Limb (tissue), 2 donors: ENCODE measurements at regions not wholly inside any gene's neighbourhood (a gene's known extent, or its start where the extent isn't known, plus 50 kb on each side); places are given as distances from the start of the nearest gene placed in this dataset.
"Not testable (repeated sequence)": the region's sequence is repeated elsewhere in the genome, so short reads cannot be mapped to it uniquely, and the experiment has no call there.

Experiments
- DNase-seq, 2 donors: peaks; one replicate each; pipeline ENCODE4 v3.0.0-alpha.2; 2016; ENCODE audit errors: extremely low spot score in 2 of 2

DNA sequence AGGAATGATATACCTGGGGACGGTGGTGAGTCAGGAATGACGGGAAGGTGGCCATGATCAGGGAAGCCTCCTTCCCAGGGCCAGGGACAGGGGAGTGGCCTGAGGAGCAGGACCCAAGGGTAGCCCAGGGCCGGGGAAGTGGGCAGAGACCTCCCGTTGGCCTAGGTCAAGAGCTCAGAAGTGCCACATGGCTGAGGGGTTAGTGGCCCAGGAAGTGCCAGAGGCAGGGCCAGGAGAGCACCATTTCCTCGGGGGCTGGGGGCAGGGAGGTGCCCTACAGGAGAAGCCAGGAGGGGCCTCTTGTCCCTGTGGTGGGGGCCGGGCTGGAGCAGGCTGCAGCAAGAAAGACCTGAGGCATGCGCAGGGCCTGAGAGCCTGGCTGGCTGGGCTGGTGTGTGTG is 152.3 kb upstream of the ZSWIM2 start:
- DNase-seq = no peak

GRCh38 chr2:186995092-186995491 is 146.1 kb upstream of the ZSWIM2 start:
- DNase-seq = peak in 1 of 2 donors; percentile 21

GRCh38 chr2:186992597-186992996 is 143.6 kb upstream of the ZSWIM2 start:
- no peak for DNase-seq

DNA sequence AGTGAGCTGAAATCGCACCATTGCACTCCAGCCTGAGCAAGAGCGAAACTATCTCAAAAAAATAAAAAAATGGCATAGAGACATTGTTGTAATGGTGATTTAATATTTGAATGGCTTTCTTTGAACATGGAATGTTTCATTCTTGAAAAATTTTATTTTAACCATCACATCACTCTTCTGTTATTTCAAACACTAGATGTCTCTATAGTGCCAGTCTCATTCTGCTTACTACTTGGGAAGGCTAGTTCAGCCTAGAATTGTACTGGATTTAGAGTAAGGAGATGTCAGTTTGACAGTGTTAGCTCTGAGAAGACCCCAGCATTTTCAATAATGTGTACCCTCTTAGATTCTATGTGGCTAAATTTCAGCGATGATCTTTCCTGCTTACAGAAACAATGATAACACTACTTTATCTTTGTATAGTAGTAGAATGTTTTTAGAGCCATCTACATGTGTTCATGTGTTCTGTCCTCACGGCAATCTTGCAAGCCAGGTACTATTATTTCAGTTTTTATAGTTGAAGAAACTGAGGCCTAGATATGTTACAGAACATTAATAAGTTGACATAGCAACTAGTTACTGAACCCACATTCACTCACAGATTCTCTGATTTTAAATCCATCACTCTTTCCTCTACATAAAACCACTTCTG is 142.9 kb upstream of the ZSWIM2 start:
- peak in 1 of 2 donors; percentile 37 for DNase-seq

GRCh38 chr2:186984966-186985365 is 136.0 kb upstream of the ZSWIM2 start:
- no peak for DNase-seq

GRCh38 chr2:186984481-186984880 is 135.5 kb upstream of the ZSWIM2 start:
- DNase-seq = no peak

- no peak for DNase-seq
Observed at GRCh38 chr2:186980787-186981550, 132.0 kb upstream of the ZSWIM2 start.

DNA sequence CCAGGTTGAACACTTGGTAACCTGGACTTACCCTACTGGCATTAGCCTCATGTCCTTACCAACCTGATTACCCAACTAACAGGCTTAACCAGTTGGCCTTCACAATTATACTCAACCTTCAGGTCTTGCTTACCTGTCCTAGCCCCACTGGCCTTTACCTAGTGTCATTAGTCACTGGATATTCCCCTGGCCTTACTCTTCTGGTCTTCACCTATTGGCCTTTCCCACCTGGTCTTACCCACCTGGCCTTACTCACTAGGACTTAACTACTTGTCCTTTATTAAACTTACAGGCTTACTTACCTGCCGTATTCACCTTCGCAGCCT is 131.1 kb upstream of the ZSWIM2 start:
- no peak for DNase-seq

DNA sequence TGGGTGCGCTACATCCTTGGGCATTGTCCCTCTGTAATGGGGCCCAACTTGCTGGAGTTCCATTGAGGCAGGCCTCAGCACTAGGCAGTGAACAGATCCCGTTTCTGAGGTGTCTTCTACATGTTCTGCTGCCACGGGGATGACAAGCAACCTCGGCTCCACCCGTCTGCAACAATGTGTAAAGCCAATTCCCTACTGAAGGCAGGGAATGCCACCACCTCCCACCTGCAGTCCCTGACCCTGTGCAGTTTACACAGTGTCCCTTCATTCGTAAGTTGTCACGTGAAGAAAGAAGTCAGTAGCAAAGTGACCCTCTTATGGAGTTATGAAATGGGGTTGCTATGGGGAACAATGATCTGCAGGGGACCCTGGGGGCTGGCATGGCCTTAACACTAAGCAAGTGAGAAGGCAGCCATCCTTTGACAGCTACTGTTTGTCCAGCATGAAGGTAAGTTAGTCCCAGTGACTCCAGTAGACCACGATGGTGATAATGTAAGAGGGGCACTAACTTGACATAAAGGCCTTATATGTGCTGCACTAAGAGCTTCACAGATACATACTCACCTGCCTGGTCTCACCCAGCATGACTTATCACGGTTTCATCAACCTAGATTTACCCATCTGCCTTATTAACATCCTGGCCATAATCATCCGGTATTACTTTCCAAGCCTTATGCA is 130.6 kb upstream of the ZSWIM2 start:
- no peak for DNase-seq

DNA sequence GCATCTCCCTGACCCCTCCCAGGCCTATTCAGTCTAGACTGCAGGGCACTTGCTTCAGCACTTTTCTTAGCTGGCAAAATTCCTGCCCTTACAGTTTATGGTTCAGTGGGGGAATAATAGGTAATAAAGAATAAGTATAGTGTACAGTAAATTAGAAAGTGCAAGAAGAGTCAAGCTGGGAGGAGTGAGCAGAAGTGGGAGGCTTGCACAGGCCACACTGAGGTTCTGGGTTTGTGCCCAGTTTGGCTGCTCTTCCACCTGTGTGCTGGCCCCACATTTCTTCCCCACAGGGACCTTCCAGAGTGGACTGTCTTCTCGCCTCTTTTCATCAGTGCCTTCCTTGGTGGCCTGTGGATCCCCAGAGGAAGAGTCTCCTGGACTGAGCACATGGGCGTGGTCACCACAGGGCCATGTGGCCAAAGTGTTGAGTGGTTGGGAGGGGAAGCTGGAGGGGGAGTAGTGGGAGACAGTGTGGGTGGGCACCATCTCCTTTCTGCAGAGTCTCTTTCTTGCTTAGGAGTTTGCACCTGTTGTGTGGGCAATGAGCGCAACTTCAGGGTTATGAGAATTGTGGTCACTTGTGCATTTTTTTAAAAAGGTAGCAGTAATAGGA is 128.6 kb upstream of the ZSWIM2 start:
- no peak for DNase-seq

GRCh38 chr2:186976329-186976728 is 127.4 kb upstream of the ZSWIM2 start:
- no peak for DNase-seq

DNA sequence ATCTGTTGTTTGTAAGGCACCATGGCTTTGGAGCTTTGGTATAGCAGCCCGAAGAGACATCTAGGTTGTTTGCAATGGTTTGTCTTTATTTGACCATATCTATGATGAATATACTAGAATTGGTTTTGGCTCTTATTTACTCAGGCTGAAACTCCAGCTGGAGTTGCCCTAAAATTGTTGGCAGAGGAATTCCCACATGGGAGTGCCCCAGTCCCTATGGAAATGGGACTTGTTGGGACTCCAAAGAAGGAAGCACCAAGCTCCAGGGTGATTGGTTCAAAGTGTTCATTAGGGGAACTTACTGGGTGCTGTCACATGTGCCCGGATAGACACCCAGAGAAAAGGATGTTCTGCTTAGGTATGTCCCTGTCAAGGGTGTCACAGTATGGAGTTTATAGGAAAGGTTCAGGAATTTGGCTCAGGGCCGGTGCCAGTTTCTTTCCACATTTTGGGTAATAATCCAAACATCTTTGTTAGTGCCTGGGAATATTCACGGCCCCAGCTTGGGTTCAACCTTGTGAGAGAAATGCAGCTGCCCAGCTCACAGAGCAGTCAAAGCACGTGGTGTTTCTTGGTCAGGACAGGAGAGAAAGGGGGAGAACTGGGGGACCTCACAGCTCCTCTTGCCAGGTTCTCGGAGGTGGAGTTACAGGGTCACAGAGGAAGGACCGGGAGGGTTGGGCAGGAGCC is 123.5 kb upstream of the ZSWIM2 start:
- DNase-seq = no peak

DNA sequence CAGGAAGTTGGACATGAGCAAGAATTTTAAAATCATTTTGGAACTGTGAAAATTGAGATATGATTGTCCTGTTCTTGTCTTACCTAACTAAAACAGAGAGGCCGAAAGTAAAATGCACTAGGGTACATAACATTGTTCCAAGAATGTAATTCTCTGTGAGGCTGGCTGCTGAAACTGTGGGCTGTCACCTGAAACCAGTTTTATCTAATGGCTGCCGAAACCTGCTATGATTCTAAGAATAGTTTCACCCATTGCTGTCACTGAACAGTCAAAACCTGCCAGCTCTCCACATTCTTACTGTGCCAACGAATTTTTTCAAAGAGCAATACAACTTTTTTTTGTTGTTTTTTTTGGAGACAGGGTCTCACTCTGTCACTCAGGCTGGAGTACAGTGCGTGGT is 119.3 kb upstream of the ZSWIM2 start:
- DNase-seq = no peak

DNA sequence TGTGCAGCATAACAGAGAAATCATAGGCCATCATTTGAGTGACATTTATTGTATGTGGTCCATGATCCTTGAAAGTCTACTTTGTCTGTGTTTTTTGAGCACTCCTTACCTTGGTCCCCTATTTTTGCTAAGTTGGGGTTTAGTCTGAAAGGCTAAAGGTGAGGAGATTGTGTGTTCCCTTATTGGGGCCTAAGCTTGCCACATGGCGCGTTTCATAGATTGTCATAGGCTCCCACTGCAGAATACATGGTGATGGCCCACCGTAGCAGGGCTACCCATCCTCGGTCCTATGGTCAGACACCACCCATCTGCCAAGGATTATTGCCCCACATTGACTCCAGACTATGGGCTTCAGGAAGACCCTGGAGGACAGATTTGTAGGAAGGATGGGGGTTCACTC is 117.0 kb upstream of the ZSWIM2 start:
- DNase-seq = no peak

DNA sequence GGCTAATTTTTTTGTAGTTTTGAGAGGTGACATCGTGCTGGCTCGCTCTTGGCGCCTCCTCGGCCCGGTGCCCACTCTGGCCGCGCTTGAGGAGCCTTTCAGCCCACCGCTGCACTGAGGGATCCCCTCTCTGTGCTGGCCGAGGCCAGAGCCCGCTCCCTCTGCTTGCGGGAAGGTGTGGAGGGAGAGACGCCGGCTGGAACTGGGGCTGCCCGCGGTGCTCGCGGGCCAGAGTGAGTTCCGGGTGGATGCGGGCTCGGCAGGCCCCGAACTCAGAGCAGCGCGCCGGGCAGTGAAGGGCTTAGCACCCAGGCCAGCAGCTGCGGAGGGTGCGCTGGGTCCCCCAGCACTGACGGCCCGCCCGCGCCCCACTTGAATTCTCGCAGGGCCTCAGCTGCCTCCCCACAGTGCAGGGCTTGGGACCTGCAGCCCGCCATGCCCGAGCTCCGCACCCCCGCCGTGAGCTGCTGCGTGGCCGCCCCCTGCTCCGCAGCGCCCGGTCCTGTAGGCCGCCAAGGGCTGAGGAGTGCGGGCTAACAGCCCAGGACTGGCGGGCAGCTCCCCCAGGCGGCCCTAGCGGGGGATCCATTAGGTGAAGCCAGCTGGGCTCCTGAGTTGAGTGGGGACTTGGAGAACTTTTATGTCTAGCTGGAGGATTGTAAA is 113.2 kb upstream of the ZSWIM2 start:
- no peak for DNase-seq

GRCh38 chr2:186960241-186960640 is 111.3 kb upstream of the ZSWIM2 start:
- DNase-seq = not testable (repeated sequence)

DNA sequence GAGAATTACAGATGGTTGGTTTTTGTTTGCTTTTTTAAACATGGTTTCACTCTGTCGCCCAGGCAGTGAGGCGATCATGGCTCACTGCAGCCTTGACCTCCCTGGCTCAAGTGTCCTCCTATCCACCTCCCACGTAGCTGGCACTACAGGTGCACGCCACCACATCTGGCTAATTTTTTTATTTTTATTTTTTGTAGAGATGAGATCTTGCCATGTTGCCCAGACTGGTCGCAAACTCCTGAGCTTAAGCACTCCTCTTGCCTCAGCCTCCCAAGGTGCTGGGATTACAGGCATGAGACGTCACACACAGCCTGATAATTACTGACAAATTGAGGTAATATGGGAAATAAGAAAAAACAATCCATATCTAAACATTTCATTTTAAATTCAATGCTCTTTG is 110.5 kb upstream of the ZSWIM2 start:
- no peak for DNase-seq

GRCh38 chr2:186950694-186951093 is 101.7 kb upstream of the ZSWIM2 start:
- DNase-seq = no peak

DNA sequence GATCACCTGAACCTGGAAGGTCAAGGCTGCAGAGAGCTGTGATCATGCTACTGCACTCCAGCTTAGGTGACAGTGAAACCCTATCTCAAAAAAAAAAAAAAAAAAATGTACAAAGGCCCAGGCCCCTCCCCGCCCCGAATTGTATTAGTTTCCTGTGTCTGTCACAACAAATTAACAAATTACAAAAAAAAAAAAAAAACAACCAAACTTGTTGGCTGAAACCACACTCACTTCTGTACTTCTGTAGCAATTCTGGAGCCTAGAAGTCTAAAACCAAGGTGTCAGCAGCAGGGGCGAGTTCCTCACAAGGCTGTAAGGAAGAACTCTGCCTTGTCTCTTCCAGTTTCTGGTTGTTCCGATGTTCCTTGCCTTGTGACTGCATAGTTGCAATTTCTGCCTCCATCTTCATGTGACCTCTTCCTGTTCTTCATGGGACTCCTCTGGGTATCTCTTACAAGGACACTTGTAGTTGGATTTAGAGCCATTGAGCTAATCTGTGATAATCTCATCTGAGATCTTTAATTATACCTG is 100.8 kb upstream of the ZSWIM2 start:
- DNase-seq = no peak

- no peak for DNase-seq
Observed at GRCh38 chr2:186947516-186947915, 98.5 kb upstream of the ZSWIM2 start.

DNA sequence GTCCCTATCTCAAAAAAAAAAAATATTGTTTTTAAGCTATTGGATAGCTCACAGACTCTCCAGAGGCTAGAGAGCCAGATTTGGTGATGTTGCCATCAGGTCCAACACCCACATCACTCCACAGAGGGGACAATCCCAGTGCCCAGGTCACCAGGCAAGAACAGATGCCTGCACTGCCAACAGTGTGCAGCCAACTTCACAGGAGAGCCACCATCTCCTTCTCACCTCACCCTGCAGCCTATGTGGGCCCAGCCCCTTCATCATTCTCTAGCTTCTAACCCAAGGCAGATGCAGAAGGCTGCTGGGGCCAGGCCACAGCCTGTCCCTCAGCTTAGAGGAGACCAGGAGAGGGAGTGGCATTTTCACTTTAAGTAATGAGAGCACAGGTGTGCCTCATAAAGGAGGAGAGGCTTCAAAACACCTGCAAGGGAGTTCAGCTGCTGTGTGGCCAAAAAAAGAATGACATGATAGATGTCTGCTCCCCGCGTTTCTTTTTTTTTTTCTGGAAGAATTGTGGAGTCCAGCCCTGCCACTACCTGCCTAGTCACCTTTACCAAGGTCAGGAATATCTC is 98.0 kb upstream of the ZSWIM2 start:
- DNase-seq = no peak
